Osteocyte (in vitro differentiated cells): ENCODE measurements at regions not wholly inside any gene's neighbourhood (a gene's known extent, or its start where the extent isn't known, plus 50 kb on each side); places are given as distances from the start of the nearest gene placed in this dataset.

Experiments used
- DNase-seq: peaks from one replicate; pipeline ENCODE4 v3.0.0; 2021; ENCODE audit warnings: mixed read lengths; ENCODE audit not compliant: unreplicated experiment; ENCODE audit errors: extremely low spot score
- H3K27ac Mint-ChIP-seq: one replicate; pipeline ENCODE4 v1.8.0; 2021; ENCODE audit warnings: mild to moderate bottlenecking, mixed read lengths; ENCODE audit not compliant: unreplicated experiment
- H3K27me3 Mint-ChIP-seq: one replicate; pipeline ENCODE4 v1.8.0; 2021; ENCODE audit warnings: mixed read lengths; ENCODE audit not compliant: unreplicated experiment
- H3K36me3 Mint-ChIP-seq: one replicate; pipeline ENCODE4 v1.8.0; 2021; ENCODE audit warnings: mixed read lengths; ENCODE audit not compliant: unreplicated experiment
- H3K4me1 Mint-ChIP-seq: one replicate; pipeline ENCODE4 v1.8.0; 2021; ENCODE audit warnings: mixed read lengths; ENCODE audit not compliant: unreplicated experiment
- H3K4me3 Mint-ChIP-seq: one replicate; pipeline ENCODE4 v1.8.0; 2021; ENCODE audit warnings: mild to moderate bottlenecking, moderate library complexity, mixed read lengths; ENCODE audit not compliant: unreplicated experiment
- H3K9me3 Mint-ChIP-seq: one replicate; pipeline ENCODE4 v1.8.0; 2021; ENCODE audit warnings: mixed read lengths; ENCODE audit not compliant: unreplicated experiment
- CTCF ChIP-seq: fragments of 200-600 bp; sonication (generic); IDR thresholded peaks from 2 replicates; pipeline ENCODE4 v1.5.0; 2021; ENCODE audit warnings: antibody characterized with exemption, mild to moderate bottlenecking, moderate library complexity

DNA sequence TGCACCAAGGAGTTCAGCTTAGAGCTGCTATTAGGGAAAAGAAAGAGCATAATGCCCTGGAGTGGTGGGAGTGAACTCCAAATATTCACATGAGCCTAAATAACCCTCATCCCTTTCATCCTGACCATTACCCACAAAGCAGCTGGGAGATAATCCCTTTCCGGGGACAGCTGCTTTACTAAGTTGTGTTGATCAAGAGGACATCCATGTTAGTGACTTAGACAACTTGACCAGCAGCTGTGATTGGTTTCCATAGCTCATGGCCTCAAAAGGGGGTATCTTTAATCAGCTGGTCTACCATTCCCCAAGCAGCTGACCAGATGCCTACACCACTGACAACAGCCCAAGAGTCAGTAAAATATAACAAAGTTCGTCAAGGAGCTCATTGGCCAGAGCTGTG lies 75.8 kb upstream of the LY86 start:
- no peaks in the 10 kb centered on the region for H3K4me1 Mint-ChIP-seq
- H3K4me3 Mint-ChIP-seq, result no peak overlapping the region
- H3K9me3 Mint-ChIP-seq, result peaks cover 9% of the 10 kb centered on the region

DNA sequence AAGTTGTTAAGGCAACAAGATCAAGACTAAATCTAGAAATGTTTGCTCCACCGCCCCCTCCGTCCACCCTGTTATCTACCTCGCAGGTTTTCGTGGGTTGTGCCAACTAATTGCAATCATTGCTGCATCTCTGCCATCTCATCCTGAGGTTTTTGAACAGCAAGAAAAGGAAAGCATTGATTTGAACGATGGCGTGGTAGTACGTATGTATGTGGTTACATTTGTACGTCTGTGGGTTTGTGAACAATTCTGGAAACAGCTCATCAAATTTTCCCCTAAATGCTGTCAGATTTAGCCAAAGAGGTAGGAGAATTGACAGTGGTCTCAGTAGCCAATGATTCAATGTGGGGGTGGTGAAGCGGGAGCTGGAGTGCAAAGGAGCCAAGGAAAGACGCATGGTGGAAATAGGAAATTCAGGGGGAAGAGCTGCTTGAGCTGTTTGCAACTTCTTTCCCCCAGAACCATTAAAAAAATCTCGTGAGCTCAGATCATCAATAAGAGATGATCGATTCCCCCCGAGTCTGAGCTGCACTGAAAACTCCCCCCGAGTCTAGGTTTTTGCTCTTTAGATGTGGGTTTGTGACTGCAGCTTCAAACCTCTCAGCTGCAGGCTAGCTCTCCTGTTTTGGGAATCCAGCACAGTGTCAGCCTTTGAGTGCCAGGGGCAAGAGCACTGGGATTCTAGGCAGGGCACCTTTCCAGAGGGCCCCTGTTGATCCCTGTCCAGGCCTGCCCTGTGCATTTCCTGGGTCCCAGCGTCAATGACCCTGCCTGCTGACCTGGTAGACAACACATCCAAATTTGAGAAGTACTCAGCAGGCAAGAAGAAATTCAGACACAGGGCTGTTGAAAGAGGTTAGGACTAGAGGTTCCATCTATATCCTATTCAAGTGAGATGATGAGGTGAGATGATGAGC lies 72.6 kb upstream of the LY86 start:
- DNase-seq, result no peak
- Mint-ChIP-seq H3K4me1 (no peaks in the 10 kb centered on the region), H3K4me3 (no peak overlapping the region), H3K36me3 (no peaks in the 10 kb centered on the region), H3K27me3 (peaks cover under 1% of the 10 kb centered on the region), H3K27ac (no peak overlapping the region), H3K9me3 (no peaks in the 10 kb centered on the region)
- TF ChIP-seq CTCF, result no peak

More for the DNA sequence above, 75.8 kb upstream of the LY86 start:
- no peak for TF ChIP-seq CTCF
- no peaks in the 10 kb centered on the region for H3K36me3 Mint-ChIP-seq
- no peak overlapping the region for H3K27ac Mint-ChIP-seq
- H3K27me3 Mint-ChIP-seq, result no peaks in the 10 kb centered on the region
- DNase-seq, result no peak

GRCh38 chr6:6516666-6517458 lies 71.7 kb upstream of the LY86 start:
- no peak for DNase-seq
- no peaks in the 10 kb centered on the region for H3K4me1 Mint-ChIP-seq
- H3K36me3 Mint-ChIP-seq, result no peaks in the 10 kb centered on the region
- peaks cover 2% of the 10 kb centered on the region for H3K27me3 Mint-ChIP-seq
- no peak overlapping the region for H3K27ac Mint-ChIP-seq
- no peak overlapping the region for H3K4me3 Mint-ChIP-seq
- TF ChIP-seq CTCF, result no peak
- no peaks in the 10 kb centered on the region for H3K9me3 Mint-ChIP-seq

- no peak overlapping the region for H3K4me3 Mint-ChIP-seq
- H3K9me3 Mint-ChIP-seq, result no peaks in the 10 kb centered on the region
- peaks cover 5% of the 10 kb centered on the region for H3K27me3 Mint-ChIP-seq
- no peaks in the 10 kb centered on the region for H3K4me1 Mint-ChIP-seq
- DNase-seq, result no peak
- no peak for TF ChIP-seq CTCF
- no peak overlapping the region for H3K27ac Mint-ChIP-seq
- no peaks in the 10 kb centered on the region for H3K36me3 Mint-ChIP-seq
These were observed 69.7 kb upstream of the LY86 start for GRCh38 chr6:6518631-6519427.
